SH-SY5Y (cell line): ENCODE measurements at regions not wholly inside any gene's neighbourhood (a gene's known extent, or its start where the extent isn't known, plus 50 kb on each side); places are given as distances from the start of the nearest gene placed in this dataset.

ENCODE experiments used
- GATA2 ChIP-seq: IDR thresholded peaks from 2 replicates; pipeline ENCODE4 v1.6.1; 2011; ENCODE audit warnings: mild to moderate bottlenecking, low read depth, low read length
- GATA3 ChIP-seq: IDR thresholded peaks from 2 replicates; pipeline ENCODE4 v1.6.1; 2011; ENCODE audit warnings: low read depth, mild to moderate bottlenecking, low read length, moderate library complexity

DNA sequence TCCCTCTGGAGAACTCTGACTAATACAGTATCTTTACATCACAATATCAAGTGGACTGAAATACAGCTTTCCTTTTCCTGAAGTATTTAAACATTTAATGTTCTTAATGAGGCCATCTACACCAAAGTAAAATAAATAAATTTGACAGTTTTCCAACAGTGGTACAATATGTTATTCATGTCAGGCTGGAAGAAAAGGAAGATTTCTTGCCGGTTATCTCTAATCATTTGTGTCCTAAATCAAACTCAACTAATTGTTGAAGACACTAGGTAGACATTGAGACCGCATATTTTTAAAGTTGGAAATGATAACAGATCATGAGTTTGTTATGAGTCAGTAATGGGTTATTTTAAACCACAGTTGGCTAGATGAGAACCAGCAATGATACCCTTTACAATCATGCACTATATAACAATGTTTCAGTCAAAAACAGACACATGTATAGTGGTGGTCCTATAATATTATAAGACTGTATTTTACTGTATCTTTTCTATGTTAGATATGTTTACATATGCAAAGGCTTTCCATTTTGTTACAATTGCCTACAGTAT is 241.6 kb downstream of the LMBRD1 start:
- TF ChIP-seq GATA2 (no peak), GATA3 (no peak)

GRCh38 chr6:69542494-69542893 is 254.3 kb downstream of the LMBRD1 start:
- TF ChIP-seq GATA2 (no peak), GATA3 (no peak)

DNA sequence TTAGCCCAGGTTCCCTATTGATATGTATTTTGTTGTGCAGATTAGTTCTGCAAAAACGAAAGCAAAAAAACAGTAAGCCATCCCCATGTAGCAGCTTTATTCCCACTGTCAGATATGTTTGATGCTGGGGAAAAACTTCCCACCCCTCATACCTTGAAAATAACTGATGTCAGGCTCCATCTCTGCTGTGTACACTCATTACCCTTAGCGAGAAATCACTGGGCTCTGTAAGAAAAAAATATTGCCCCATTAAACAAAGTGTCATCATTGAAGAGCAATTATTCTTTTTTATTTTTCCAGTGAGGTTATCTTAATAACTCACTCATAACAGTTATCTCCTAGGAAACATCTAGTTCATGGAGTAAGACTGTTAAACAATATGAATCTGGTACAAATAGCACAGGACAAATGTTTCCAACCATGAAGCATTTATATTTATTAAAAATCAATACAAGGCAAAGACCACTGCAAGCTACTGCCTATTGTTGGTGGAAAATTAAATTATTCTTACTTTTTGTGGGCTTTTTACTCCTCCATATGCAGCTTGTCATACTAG is 268.8 kb downstream of the LMBRD1 start:
- no peak for TF ChIP-seq GATA3
- TF ChIP-seq GATA2 = no peak

DNA sequence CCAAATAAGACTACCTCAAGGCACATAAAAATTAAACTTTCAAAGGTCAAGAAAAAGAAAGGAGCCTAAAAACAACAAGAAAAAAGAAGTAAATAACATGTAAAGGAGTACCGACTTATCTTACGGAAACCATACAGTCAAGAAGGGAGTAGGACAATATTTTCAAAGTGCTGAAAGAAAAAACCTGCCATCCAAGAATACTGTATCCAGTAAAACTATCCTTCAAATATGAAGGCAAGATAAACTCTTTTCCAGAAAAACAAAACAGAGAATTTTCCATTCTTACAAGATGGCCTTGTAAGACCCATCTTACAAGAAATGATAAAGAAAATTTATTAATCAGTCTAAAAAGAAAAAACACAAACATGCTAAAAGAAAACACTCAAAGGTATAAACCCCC is 302.2 kb downstream of the LMBRD1 start:
- no peak for TF ChIP-seq GATA2
- TF ChIP-seq GATA3 = no peak

DNA sequence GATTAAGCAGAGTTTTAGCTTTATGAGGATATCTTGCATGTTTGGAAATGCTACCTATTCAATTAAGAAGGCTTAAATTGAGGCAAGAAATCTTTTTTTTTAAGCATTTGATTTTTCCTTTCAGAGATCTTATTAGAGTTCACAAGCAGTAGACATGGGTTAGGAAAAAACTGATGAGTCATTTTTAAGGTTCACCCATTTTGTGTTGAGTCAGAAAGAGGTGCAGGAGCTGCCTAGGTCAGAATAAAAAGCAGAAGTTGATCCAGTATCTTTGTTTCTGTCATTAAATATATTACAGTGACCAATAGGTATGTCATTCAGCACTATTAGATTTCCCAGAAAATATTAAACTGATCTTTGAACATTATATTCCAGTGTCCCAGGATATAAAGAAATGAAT is 306.8 kb downstream of the LMBRD1 start:
- TF ChIP-seq GATA3 (no peak), GATA2 (no peak)

DNA sequence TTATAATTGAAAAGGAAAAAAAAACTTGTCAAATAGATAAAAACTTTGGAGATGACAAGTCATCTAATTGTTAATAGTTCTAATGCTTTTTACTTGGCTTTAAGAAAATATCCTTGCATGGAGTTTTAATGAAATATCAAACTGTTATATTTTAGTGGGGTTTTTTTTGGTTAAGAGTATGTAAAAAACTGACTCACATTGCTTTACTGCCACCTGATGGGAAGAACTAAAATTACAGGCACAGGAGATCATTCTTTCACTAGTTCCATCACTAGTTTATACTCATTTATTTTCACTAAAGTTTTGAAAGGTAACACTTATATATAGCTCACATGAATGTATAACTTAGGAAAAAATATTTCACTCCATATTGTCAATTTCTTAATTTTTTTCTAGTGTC is 309.1 kb downstream of the LMBRD1 start:
- TF ChIP-seq GATA2 (no peak), GATA3 (no peak)

- TF ChIP-seq GATA2 = no peak
- TF ChIP-seq GATA3 = no peak
Measured at GRCh38 chr6:69466979-69467570, 329.7 kb downstream of the LMBRD1 start.

DNA sequence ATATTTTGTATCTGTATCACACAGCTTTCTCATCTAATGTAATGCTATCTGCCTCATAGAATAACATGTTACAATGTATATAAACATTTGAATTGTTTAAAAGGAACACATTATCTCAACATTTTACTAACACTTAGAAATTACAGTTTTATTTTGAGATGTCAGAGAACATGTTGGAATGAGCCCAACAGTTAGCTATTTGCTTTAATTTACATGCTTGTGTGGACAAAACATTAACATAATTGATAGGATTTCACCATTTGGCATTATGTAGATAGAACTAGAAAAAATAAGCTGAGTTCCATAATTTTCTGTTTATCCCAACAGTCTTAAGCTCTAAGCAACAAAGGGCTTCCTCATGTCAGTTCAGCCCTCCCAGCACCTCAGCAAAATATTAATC is 330.9 kb downstream of the LMBRD1 start:
- TF ChIP-seq GATA3 (no peak), GATA2 (no peak)

- TF ChIP-seq GATA3 = no peak
- TF ChIP-seq GATA2 = no peak
Measured at GRCh38 chr6:69456086-69456485, 340.7 kb downstream of the LMBRD1 start.

GRCh38 chr6:69449887-69450286 is 346.9 kb downstream of the LMBRD1 start:
- TF ChIP-seq GATA2 (no peak), GATA3 (no peak)
